GM13976 (cell line): ENCODE measurements at regions not wholly inside any gene's neighbourhood (a gene's known extent, or its start where the extent isn't known, plus 50 kb on each side); places are given as distances from the start of the nearest gene placed in this dataset.

Source experiments
- DNase-seq: peaks from one replicate; pipeline ENCODE4 v3.0.0; 2012; ENCODE audit warnings: low spot score
- CTCF ChIP-seq: IDR thresholded peaks from 2 replicates; pipeline ENCODE4 v1.5.1; 2012; ENCODE audit warnings: borderline replicate concordance, mild to moderate bottlenecking; ENCODE audit not compliant: insufficient read depth; ENCODE audit errors: extremely low read depth, missing control alignments, control extremely low read depth
- in situ Hi-C: fragments of 300-500 bp; cut with MboI; formaldehyde crosslinking; loops from one replicate; pipeline ENCODE4 v1.12.0; 2022; ENCODE audit warnings: low sequenced_read_pairs, mixed read lengths, inconsistent platforms; ENCODE audit not compliant: unreplicated experiment

- in situ Hi-C loops, result no loop called here
- no peak for TF ChIP-seq CTCF
Measured at GRCh38 chr20:60407011-60407771, 449.0 kb downstream of the CDH26 start.

GRCh38 chr20:60407938-60408337 lies 449.7 kb downstream of the CDH26 start:
- in situ Hi-C loops, result no loop called here
- TF ChIP-seq CTCF, result no peak
- no peak for DNase-seq

More at GRCh38 chr20:60407011-60407771, 449.0 kb downstream of the CDH26 start:
- no peak for DNase-seq

- no peak for TF ChIP-seq CTCF
- in situ Hi-C loops, result no loop called here
- DNase-seq, result no peak
Measured at GRCh38 chr20:60408435-60408834, 450.2 kb downstream of the CDH26 start.

- in situ Hi-C loops, result no loop called here
- DNase-seq, result no peak
- TF ChIP-seq CTCF, result no peak
Measured at GRCh38 chr20:60410618-60411264, 452.5 kb downstream of the CDH26 start.

GRCh38 chr20:60411813-60412212 lies 453.6 kb downstream of the CDH26 start:
- in situ Hi-C loops, result no loop called here
- no peak for TF ChIP-seq CTCF
- DNase-seq, result no peak

- DNase-seq, result no peak
- TF ChIP-seq CTCF, result no peak
- in situ Hi-C loops, result no loop called here
Measured at GRCh38 chr20:60420676-60421229, 462.5 kb downstream of the CDH26 start.
